K562 (cell line): ENCODE measurements at regions not wholly inside any gene's neighbourhood (a gene's known extent, or its start where the extent isn't known, plus 50 kb on each side); places are given as distances from the start of the nearest gene placed in this dataset.

Experiments used
- ATAC-seq: fragments of 200-7000 bp; cut with Tn5 transposase; 3 replicates; pipeline ENCODE4 v1.9.1; 2020; ENCODE audit warnings: moderate library complexity
- BruUV-seq: library from RNA; stranded (reverse); fragments of 400-500 nt; replicated peaks from 2 replicates; lab custom pipeline; 2021; lab: Mats Ljungman, UMichigan
- CTCF ChIA-PET: fragments of 300-600 bp; formaldehyde crosslinking; extraction: SDS; loops from one replicate; lab custom pipeline; 2021; ENCODE audit warnings: low intra/inter-chr PET ratio; lab: Yijun Ruan, JAX
- POLR2A ChIA-PET: fragments of 300-600, 350-650 bp; sonication (Branson Sonifier 250); formaldehyde crosslinking; extraction: SDS; loops from one replicate; lab custom pipeline; 2021; ENCODE audit warnings: antibody characterized with exemption, inconsistent platforms; lab: Yijun Ruan, JAX
- DNase-seq, 4 experiments: peaks; one replicate each; pipeline versions ENCODE4 v3.0.0 to v3.0.0-alpha.2; 2011 to 2018; ENCODE audit warnings: low spot score in 3 of 4, mixed read lengths in 3 of 4; ENCODE audit errors: extremely low read depth in 1 of 4
- FAIRE-seq: peaks from 2 replicates; lab custom pipeline; 2011; peaks lifted over from hg19 to GRCh38; lab: Jason Lieb, UNC
- H2AFZ ChIP-seq: 2 replicates; pipeline ENCODE4 v1.6.0; 2011; ENCODE audit warnings: low read depth, low read length, control low read depth, inconsistent platforms
- H3K27ac ChIP-seq: fragments of 200-600 bp; 3 replicates; pipeline ENCODE4 v1.8.0; 2011; ENCODE audit warnings: low read depth, mild to moderate bottlenecking, control low read depth, inconsistent platforms, low read length, moderate library complexity, mixed read lengths; ENCODE audit errors: extremely low read depth
- H3K27me3 ChIP-seq, 2 experiments: fragments of 300-600 bp in 1 of 2; 2 replicates in 1 of 2; 3 replicates in 1 of 2; pipeline versions ENCODE4 v1.6.0 to v1.8.0; 2011; ENCODE audit warnings: inconsistent platforms in 2 of 2, low read length in 2 of 2, mild to moderate bottlenecking in 1 of 2, mixed read lengths in 1 of 2, moderate library complexity in 1 of 2; ENCODE audit not compliant: control insufficient read depth in 2 of 2, insufficient read depth in 2 of 2
- H3K36me3 ChIP-seq: fragments of 300-600 bp; 3 replicates; pipeline ENCODE4 v1.8.0; 2011; ENCODE audit warnings: mild to moderate bottlenecking, low read length, inconsistent platforms; ENCODE audit not compliant: control insufficient read depth, insufficient read depth
- H3K4me1 ChIP-seq, 2 experiments: fragments of 200-600 bp in 1 of 2; replicated peaks in 1 of 2; 2 replicates in 1 of 2; 3 replicates in 1 of 2; pipeline versions ENCODE4 v1.5.1 to v1.8.0; 2011; ENCODE audit warnings: inconsistent platforms in 2 of 2, low read length in 2 of 2, mild to moderate bottlenecking in 1 of 2, mixed read lengths in 1 of 2, moderate library complexity in 1 of 2; ENCODE audit not compliant: control insufficient read depth in 2 of 2, insufficient read depth in 2 of 2
- H3K4me2 ChIP-seq: 2 replicates; pipeline ENCODE4 v1.6.1; 2011; ENCODE audit warnings: low read length, control low read depth, inconsistent platforms, mixed read lengths; ENCODE audit not compliant: insufficient read depth
- H3K4me3 ChIP-seq: fragments of 200-600 bp; sonication (generic), shearing (Covaris generic); 2 replicates; pipeline ENCODE4 v1.5.1; 2016; ENCODE audit warnings: control low read depth, inconsistent platforms
- H3K79me2 ChIP-seq: fragments of 200-600 bp; 3 replicates; pipeline ENCODE4 v1.8.0; 2011; ENCODE audit warnings: low read length, inconsistent platforms; ENCODE audit not compliant: control insufficient read depth, insufficient read depth
- H3K9ac ChIP-seq, 2 experiments: 2 replicates each; pipeline versions ENCODE4 v1.6.0 to v1.6.1; 2011; ENCODE audit warnings: low read depth in 2 of 2, low read length in 2 of 2, control low read depth in 1 of 2, inconsistent platforms in 1 of 2, mild to moderate bottlenecking in 1 of 2, mixed read lengths in 1 of 2; ENCODE audit not compliant: insufficient read depth in 1 of 2
- H3K9me1 ChIP-seq: one replicate; pipeline ENCODE4 v1.6.0; 2011; ENCODE audit warnings: inconsistent platforms, mild to moderate bottlenecking, low read length, moderate library complexity; ENCODE audit not compliant: control insufficient read depth, insufficient read depth
- H3K9me3 ChIP-seq: replicated peaks from 2 replicates; pipeline ENCODE4 v1.5.1; 2011; ENCODE audit warnings: low read depth, low read length, inconsistent platforms; ENCODE audit not compliant: control insufficient read depth, insufficient read depth
- H4K20me1 ChIP-seq: replicated peaks from 2 replicates; pipeline ENCODE4 v1.6.1; 2011; ENCODE audit warnings: low read length, inconsistent platforms, mixed read lengths; ENCODE audit not compliant: control insufficient read depth, insufficient read depth
- RAD21 ChIP-seq, 2 experiments: fragments of 250-450 bp in 1 of 2; fragments of 450-650 bp in 1 of 2; sonication (Bioruptor Pico) in 1 of 2; formaldehyde crosslinking in 1 of 2; IDR thresholded peaks in 1 of 2; conservative IDR thresholded peaks in 1 of 2; 2 replicates each; pipeline versions ENCODE4 v1.4.0 to v1.8.0; 2020 to 2022; ENCODE audit warnings: mild to moderate bottlenecking in 2 of 2, moderate library complexity in 1 of 2
- SMARCB1 ChIP-seq: IDR thresholded peaks from 2 replicates; pipeline ENCODE4 v1.6.1; 2011; ENCODE audit warnings: improper control_type of control experiment, low read depth; ENCODE audit not compliant: insufficient read length
- WGBS: fragments of 100-300 bp; shearing (Covaris generic); methylation state at CpG from one replicate; pipeline ENCODE4 v1.1.6; 2016; ENCODE audit warnings: low coverage, mixed read lengths; ENCODE audit not compliant: insufficient coverage; ENCODE audit errors: missing lambda C conversion rate; 5-methylcytosine and 5-hydroxymethylcytosine counted together
- in situ Hi-C: fragments of 300-500 bp; cut with MboI; formaldehyde crosslinking; loops from 4 replicates; pipeline ENCODE4 v1.15.0; 2018; ENCODE audit warnings: inconsistent platforms, mixed read lengths
- intact Hi-C: fragments of 100-400 bp; cut with micrococcal nuclease; formaldehyde crosslinking; loops from 2 replicates; pipeline ENCODE4 v1.14.2; 2022
- TF ChIP-seq, protein P1 (sequence below), 3 experiments: IDR thresholded peaks in 2 of 3; conservative IDR thresholded peaks in 1 of 3; 2 replicates each; pipeline ENCODE4 v1.5.1; 2011 to 2012; ENCODE audit warnings: low read length in 3 of 3, mild to moderate bottlenecking in 3 of 3, control low read depth in 2 of 3, improper control_type of control experiment in 1 of 3, inconsistent platforms in 1 of 3, low read depth in 1 of 3, mixed read lengths in 1 of 3, moderate library complexity in 1 of 3; ENCODE audit not compliant: insufficient read depth in 2 of 3

DNA sequence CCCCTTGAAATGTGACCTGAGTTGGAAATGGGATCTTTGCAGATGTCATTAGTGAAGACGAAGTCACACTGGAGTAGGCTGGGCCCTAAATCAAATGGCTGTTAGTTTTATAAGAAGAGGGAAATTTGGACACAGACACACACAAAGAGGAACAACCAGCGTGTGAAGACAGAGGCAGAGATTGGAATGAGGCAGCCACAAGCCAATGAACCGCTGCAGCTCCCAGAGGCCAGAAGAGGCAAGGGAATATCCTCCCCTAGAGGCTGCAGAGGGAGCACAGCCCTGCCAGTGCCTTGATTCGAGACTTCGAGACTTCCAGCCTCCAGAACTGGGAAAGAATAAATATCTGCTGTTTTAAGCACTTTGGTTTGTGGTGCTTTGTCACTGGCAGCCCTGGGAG lies 484.5 kb downstream of the MN1 start:
- POLR2A ChIA-PET = interaction anchor here (0.8 kb wide), 1 partner anchor 15 kb away, joined by 3 read pairs; no protein-coding TSS in a partner anchor
- H4K20me1 ChIP-seq = peaks cover 6% of the 10 kb centered on the region
- H2AFZ ChIP-seq = no peak overlapping the region
- H3K4me2 ChIP-seq = no peak overlapping the region
- DNase-seq (peak in 1 of 4 experiments; percentile 3), FAIRE-seq (no peak), ATAC-seq (no peak)
- H3K79me2 ChIP-seq = no peaks in the 10 kb centered on the region
- H3K36me3 ChIP-seq = no peaks in the 10 kb centered on the region
- no peak overlapping the region for H3K4me3 ChIP-seq
- no peaks in the 10 kb centered on the region; a peak in 1 of 5 replicates for H3K27me3 ChIP-seq
- CTCF ChIA-PET = no interaction called here
- H3K9ac ChIP-seq = no peak overlapping the region
- H3K27ac ChIP-seq = no peak overlapping the region
- WGBS = 0% methylated on average over 4 of the region's 5 CpGs
- no TSS peak for BruUV-seq
- intact Hi-C loops (no loop called here), in situ Hi-C loops (no loop called here)
- H3K9me3 ChIP-seq = no peaks in the 10 kb centered on the region
- peaks cover 0 to 16% of the 10 kb centered on the region in 2 experiments; a peak in 3 of 5 replicates for H3K4me1 ChIP-seq
- H3K9me1 ChIP-seq = no peaks in the 10 kb centered on the region
- no peak for TF ChIP-seq SMARCB1
- TF ChIP-seq, protein P1, sequence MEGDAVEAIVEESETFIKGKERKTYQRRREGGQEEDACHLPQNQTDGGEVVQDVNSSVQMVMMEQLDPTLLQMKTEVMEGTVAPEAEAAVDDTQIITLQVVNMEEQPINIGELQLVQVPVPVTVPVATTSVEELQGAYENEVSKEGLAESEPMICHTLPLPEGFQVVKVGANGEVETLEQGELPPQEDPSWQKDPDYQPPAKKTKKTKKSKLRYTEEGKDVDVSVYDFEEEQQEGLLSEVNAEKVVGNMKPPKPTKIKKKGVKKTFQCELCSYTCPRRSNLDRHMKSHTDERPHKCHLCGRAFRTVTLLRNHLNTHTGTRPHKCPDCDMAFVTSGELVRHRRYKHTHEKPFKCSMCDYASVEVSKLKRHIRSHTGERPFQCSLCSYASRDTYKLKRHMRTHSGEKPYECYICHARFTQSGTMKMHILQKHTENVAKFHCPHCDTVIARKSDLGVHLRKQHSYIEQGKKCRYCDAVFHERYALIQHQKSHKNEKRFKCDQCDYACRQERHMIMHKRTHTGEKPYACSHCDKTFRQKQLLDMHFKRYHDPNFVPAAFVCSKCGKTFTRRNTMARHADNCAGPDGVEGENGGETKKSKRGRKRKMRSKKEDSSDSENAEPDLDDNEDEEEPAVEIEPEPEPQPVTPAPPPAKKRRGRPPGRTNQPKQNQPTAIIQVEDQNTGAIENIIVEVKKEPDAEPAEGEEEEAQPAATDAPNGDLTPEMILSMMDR (IDR thresholded peaks at IDR 0.05 in 2 of 3, conservative IDR thresholded peaks at IDR 0.05 in 1 of 3; ENCODE audit: insufficient read depth in 2 of 3, low read depth in 1 of 3, low read length in 3 of 3) = peak; percentile 17 to 40 (median 19); a peak in 3 of 6 replicates
- peak in 1 of 2 experiments; percentile 32; a peak in 2 of 4 replicates for TF ChIP-seq RAD21 (CRISPR knock-in tag; conservative IDR thresholded peaks at IDR 0.05 in 1 of 2, IDR thresholded peaks at IDR 0.05 in 1 of 2)
